GM12891 (cell line): ENCODE measurements at regions not wholly inside any gene's neighbourhood (a gene's known extent, or its start where the extent isn't known, plus 50 kb on each side); places are given as distances from the start of the nearest gene placed in this dataset.

Experiments used
- DNase-seq: peaks from one replicate; pipeline ENCODE4 v3.0.0; 2011; ENCODE audit warnings: low spot score; ENCODE audit not compliant: insufficient read length
- FAIRE-seq: peaks from 2 replicates; lab custom pipeline; 2011; peaks lifted over from hg19 to GRCh38; lab: Jason Lieb, UNC
- PAX5 ChIP-seq: IDR thresholded peaks from 2 replicates; pipeline ENCODE4 v1.6.1; 2011; ENCODE audit warnings: low read length, moderate library complexity, mild to moderate bottlenecking; ENCODE audit not compliant: insufficient read depth, severe bottlenecking
- POLR2A ChIP-seq: IDR thresholded peaks from 2 replicates; pipeline ENCODE4 v1.6.1; 2011; ENCODE audit warnings: low read depth, low read length, control low read depth
- POLR2AphosphoS5 ChIP-seq: IDR thresholded peaks from 2 replicates; pipeline ENCODE4 v1.6.1; 2011; ENCODE audit warnings: low read depth, low read length, control low read depth
- POU2F2 ChIP-seq: IDR thresholded peaks from 2 replicates; pipeline ENCODE4 v1.6.1; 2011; ENCODE audit warnings: low read depth, mild to moderate bottlenecking, control low read depth, low read length, moderate library complexity
- SPI1 ChIP-seq: IDR thresholded peaks from 2 replicates; pipeline ENCODE4 v1.6.1; 2011; ENCODE audit warnings: low read depth, low read length, control low read depth
- TAF1 ChIP-seq: IDR thresholded peaks from 2 replicates; pipeline ENCODE4 v1.6.1; 2011; ENCODE audit warnings: low read depth, low read length, control low read depth

- TF ChIP-seq PAX5 (no peak), POLR2AphosphoS5 (no peak), SPI1 (no peak), POLR2A (no peak), POU2F2 (no peak), TAF1 (no peak)
- no peak for DNase-seq
- FAIRE-seq, result peak; percentile 74
These were observed 81.0 kb upstream of the UBAC2 start for GRCh38 chr13:99119656-99120055.

DNA sequence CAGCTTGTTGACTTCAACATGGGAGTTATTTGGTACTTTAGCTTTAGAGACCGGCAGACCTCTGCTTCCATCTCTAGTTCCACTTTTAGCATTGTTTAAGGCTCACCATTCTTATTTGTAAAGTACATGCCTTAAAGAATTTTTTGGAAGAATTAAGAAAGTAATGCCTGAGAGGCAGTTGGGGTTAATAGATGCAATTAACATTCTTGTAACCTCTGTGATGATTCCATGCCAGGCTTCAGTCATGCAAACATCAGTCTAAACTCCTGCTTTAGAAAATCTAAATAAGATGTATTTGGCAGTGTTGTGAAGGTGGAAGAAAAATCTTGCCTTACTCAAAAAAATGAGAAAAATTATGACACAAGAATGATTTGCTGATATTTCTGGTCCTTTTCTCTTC, 79.9 kb upstream of the UBAC2 start:
- TF ChIP-seq POLR2AphosphoS5, result no peak
- TF ChIP-seq POLR2A, result no peak
- TF ChIP-seq PAX5, result no peak
- TF ChIP-seq POU2F2, result no peak
- TF ChIP-seq SPI1, result no peak
- TF ChIP-seq TAF1, result no peak
- FAIRE-seq, result no peak
- no peak for DNase-seq

DNA sequence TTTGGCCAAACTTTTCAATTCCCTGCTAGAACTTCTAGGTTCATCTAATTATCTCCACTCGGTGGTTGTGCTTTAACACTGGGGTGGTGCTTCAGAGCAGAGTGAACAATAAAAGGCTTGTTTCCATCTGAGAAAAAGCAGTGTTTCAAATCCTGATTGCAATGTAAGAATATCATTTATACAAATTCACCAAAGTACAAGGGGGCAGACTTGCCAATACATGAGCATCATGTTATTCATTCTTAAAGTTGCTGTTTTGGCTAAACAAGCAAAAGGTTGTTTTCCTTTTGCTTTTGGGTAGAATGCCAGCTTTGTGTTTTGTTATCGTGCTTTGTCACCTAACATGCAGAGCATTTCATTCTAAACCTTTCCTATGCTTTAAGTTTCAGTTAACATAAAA, 78.5 kb upstream of the UBAC2 start:
- TF ChIP-seq POU2F2 (no peak), POLR2A (no peak), SPI1 (no peak), TAF1 (no peak), PAX5 (no peak), POLR2AphosphoS5 (no peak)
- DNase-seq (no peak), FAIRE-seq (no peak)

DNA sequence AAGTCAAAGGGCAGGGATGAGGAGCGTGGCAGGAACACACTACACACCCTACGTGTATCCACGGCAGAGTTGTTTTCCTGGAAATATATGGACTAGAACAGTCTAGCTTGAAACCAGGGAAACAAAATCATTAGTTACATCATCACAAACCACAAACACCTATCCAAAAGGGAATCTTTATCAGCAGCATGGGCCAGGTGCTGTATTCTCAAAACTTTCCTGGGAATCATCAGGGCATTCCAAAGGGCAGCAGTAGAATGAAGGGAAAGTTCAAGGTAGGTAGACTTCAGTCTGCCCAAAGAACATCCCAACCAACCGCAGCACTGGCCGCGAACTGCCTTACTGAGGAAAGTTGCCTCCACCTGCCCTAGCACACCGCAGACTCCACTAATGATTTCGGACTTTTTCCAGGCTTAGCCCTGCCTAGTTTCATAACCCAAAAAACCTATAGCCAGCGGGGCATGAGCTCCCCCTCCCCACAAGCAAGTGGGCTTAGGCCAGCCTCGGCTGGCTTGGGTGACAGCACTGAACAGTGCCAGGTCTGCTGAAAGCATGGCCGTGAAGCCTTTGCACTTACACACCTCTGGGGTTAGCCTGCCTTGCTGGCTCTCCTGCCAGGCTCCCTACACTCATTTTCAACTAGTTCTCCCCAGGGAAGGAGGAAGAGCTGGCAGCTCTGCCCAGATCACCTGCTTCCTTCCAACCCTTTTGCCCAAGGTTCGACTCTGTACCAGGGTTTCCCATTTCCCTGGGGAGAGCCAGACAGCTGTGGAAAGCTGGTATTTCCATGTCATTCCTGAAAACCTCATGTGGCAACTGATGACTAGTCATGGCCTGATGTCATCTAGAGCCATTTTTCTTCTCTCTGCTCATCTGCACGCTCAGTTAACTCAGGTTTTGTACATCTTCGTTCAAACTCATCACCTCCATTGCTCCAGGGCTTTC, 77.3 kb upstream of the UBAC2 start:
- FAIRE-seq, result peak; percentile 70
- DNase-seq, result no peak
- no peak for TF ChIP-seq SPI1
- no peak for TF ChIP-seq PAX5
- TF ChIP-seq POU2F2, result no peak
- no peak for TF ChIP-seq TAF1
- no peak for TF ChIP-seq POLR2A
- TF ChIP-seq POLR2AphosphoS5, result no peak

- TF ChIP-seq POU2F2, result no peak
- TF ChIP-seq TAF1, result no peak
- no peak for TF ChIP-seq PAX5
- TF ChIP-seq POLR2A, result no peak
- TF ChIP-seq SPI1, result no peak
- TF ChIP-seq POLR2AphosphoS5, result no peak
- no peak for DNase-seq
- FAIRE-seq, result no peak
These were observed 76.6 kb upstream of the UBAC2 start for GRCh38 chr13:99124046-99124400.

DNA sequence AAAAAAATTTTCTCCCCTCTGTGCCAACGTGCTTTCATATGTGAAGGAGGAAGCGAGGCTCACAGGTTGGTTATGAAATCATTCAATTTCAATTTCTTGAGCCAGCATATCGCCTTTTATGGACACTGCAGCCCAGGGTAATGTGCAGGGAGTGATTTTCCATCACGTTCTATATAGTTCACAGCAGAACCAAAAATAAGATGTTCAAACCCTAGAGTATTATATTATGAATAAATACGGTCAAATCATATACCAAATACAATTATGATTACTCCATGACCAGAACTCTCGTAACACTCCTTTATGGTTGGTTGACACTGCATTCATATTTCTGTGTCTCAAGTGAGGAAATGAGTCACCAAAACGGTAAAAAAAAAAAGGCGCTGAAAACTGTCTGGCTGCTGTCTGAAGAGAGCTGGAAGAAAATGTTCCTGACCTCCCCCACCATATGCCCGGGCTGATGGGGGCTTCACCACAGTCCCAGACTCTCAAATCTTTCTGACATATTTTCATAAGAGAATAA, 75.8 kb upstream of the UBAC2 start:
- peak; percentile 88 for FAIRE-seq
- DNase-seq, result peak; percentile 24
- TF ChIP-seq POU2F2 (no peak), POLR2A (no peak), SPI1 (peak; percentile 44; the same call in 1 of the 2 replicates), PAX5 (no peak), TAF1 (no peak), POLR2AphosphoS5 (no peak)

DNA sequence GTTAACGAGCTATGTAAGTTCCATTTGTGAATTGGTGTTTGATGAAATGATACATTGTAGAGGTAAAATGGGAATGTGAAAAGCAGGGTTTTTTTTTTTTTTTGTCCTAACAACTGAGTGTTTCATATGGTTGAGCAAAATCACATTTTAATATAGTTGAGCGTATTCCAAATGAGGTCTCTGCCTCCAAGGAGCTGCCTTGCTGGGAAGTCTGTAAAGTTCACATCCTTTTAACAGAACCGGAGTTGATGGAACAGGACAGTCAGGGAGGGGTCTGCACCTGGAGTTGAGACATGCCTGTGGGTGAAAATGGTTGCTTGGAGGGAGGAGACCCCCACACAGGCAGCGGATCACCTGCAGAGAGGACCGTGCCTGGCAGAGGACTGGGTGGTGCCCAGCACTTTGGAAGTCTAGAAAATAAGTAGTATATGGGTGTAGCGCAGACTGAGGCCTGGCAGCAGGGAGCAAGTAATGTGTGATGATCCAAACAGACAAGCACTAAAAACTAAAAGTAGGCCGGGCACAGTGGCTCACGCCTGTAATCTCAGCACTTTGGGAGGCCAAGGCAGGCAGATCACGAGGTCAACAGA, 75.2 kb upstream of the UBAC2 start:
- no peak for TF ChIP-seq SPI1
- no peak for TF ChIP-seq PAX5
- no peak for TF ChIP-seq POLR2AphosphoS5
- no peak for TF ChIP-seq POLR2A
- TF ChIP-seq POU2F2, result no peak
- TF ChIP-seq TAF1, result no peak
- FAIRE-seq (no peak), DNase-seq (no peak)

DNA sequence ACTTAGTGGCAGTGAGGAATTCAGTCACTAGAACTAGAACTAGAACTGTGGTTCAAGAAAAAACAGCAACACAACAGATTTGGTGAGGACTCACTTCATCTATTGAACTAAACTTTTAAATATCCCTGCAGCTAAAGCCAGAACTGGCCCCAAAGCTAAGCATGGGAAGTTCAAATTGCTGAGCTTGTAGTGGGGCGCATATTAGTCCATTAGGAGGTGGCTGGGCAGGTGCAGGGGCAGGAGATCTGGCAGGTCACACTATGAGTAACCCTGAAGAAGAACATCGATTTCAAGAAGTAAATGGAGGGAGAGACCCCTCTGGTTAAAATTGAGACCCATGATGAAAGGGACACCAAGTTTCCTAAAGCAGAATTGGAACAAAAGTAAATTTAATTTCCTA, 73.8 kb upstream of the UBAC2 start:
- no peak for DNase-seq
- TF ChIP-seq PAX5 (no peak), TAF1 (no peak), POU2F2 (no peak), POLR2AphosphoS5 (no peak), SPI1 (no peak), POLR2A (no peak)
- no peak for FAIRE-seq

DNA sequence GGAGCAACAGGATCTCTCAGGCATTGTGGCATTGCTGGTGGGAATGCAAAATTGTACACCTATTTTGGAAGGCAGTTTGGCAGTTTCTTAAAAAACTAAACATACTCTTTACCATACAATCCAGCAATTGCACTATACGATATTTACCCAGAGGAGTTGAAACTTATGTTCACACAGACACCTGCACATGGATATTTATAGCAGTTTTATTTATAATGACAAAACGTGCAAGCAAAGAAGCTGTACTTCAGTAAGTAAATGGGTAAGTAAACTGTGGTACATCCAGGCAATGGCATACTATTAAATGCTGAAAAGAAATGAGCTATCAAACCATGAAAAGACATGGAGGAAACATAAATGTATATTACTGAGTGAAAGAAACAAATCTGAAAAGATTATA, 71.6 kb upstream of the UBAC2 start:
- no peak for FAIRE-seq
- TF ChIP-seq TAF1 (no peak), PAX5 (no peak), POU2F2 (no peak), SPI1 (no peak), POLR2AphosphoS5 (no peak), POLR2A (no peak)
- DNase-seq, result no peak

- TF ChIP-seq POLR2AphosphoS5 (no peak), POLR2A (no peak), TAF1 (no peak), POU2F2 (no peak), PAX5 (no peak), SPI1 (no peak)
- no peak for DNase-seq
- no peak for FAIRE-seq
These were observed 70.7 kb upstream of the UBAC2 start for GRCh38 chr13:99129951-99130350.
